GM19438 (cell line): ENCODE measurements at regions not wholly inside any gene's neighbourhood (a gene's known extent, or its start where the extent isn't known, plus 50 kb on each side); places are given as distances from the start of the nearest gene placed in this dataset.

Experiments
- ATAC-seq: cut with Tn5 transposase; IDR thresholded peaks from one replicate; pipeline ENCODE4 v1.9.1; 2021; ENCODE audit warnings: low read depth; ENCODE audit not compliant: unreplicated experiment

GRCh38 chr6:118761645-118762044 is 110.3 kb upstream of the CEP85L start:
- no peak for ATAC-seq

GRCh38 chr6:118758946-118759345 is 107.6 kb upstream of the CEP85L start:
- no peak for ATAC-seq

GRCh38 chr6:118755941-118756646 is 104.7 kb upstream of the CEP85L start:
- ATAC-seq, result no peak

GRCh38 chr6:118752803-118753202 is 101.4 kb upstream of the CEP85L start:
- ATAC-seq, result no peak

GRCh38 chr6:118751072-118751471 is 99.7 kb upstream of the CEP85L start:
- ATAC-seq, result no peak

- ATAC-seq, result no peak
Measured at GRCh38 chr6:118750143-118750542, 98.8 kb upstream of the CEP85L start.

GRCh38 chr6:118748311-118749062 is 97.1 kb upstream of the CEP85L start:
- ATAC-seq, result no peak

- no peak for ATAC-seq
Measured at GRCh38 chr6:118746825-118747174, 95.4 kb upstream of the CEP85L start.

- ATAC-seq, result peak; percentile 50
Measured at GRCh38 chr6:118746145-118746824, 94.9 kb upstream of the CEP85L start.

GRCh38 chr6:118745156-118745555 is 93.8 kb upstream of the CEP85L start:
- ATAC-seq, result no peak

GRCh38 chr6:118744261-118744941 is 93.0 kb upstream of the CEP85L start:
- ATAC-seq, result no peak

- no peak for ATAC-seq
Measured at GRCh38 chr6:118743746-118744145, 92.4 kb upstream of the CEP85L start.

- ATAC-seq, result no peak
Measured at GRCh38 chr6:118740372-118740771, 89.0 kb upstream of the CEP85L start.

GRCh38 chr6:118739696-118740353 is 88.4 kb upstream of the CEP85L start:
- ATAC-seq, result no peak

GRCh38 chr6:118736440-118736839 is 85.0 kb upstream of the CEP85L start:
- no peak for ATAC-seq

GRCh38 chr6:118735320-118735719 is 83.9 kb upstream of the CEP85L start:
- no peak for ATAC-seq

- ATAC-seq, result no peak
Measured at GRCh38 chr6:118725944-118726343, 74.6 kb upstream of the CEP85L start.

- ATAC-seq, result peak; percentile 66
Measured at GRCh38 chr6:118724211-118724610, 72.8 kb upstream of the CEP85L start.

GRCh38 chr6:118722829-118723813 is 71.7 kb upstream of the CEP85L start:
- no peak for ATAC-seq
